UCSD-AML1 (cell line): ENCODE measurements at regions not wholly inside any gene's neighbourhood (a gene's known extent, or its start where the extent isn't known, plus 50 kb on each side); places are given as distances from the start of the nearest gene placed in this dataset.

Experiments
- DNase-seq: peaks from one replicate; lab custom pipeline; 2025; ENCODE audit not compliant: unreplicated experiment; lab: John Stamatoyannopoulos, UW

- DNase-seq: no peak
Observed at GRCh38 chr11:93074352-93074751, 104.9 kb downstream of the MTNR1B start.

GRCh38 chr11:93075782-93076181 is 106.3 kb downstream of the MTNR1B start:
- no peak for DNase-seq

- no peak for DNase-seq
Observed at GRCh38 chr11:93080146-93080759, 110.8 kb downstream of the MTNR1B start.

- DNase-seq: no peak
Observed at GRCh38 chr11:93081694-93082093, 112.2 kb downstream of the MTNR1B start.

- DNase-seq: no peak
Observed at GRCh38 chr11:93082900-93083299, 113.4 kb downstream of the MTNR1B start.

GRCh38 chr11:93084727-93085505 is 112.9 kb downstream of the SLC36A4 start:
- no peak for DNase-seq

GRCh38 chr11:93089474-93090102 is 108.2 kb downstream of the SLC36A4 start:
- no peak for DNase-seq
